K562 (cell line): ENCODE measurements at regions not wholly inside any gene's neighbourhood (a gene's known extent, or its start where the extent isn't known, plus 50 kb on each side); places are given as distances from the start of the nearest gene placed in this dataset.

Source experiments
- ATAC-seq: fragments of 200-7000 bp; cut with Tn5 transposase; 3 replicates; pipeline ENCODE4 v1.9.1; 2020; ENCODE audit warnings: moderate library complexity
- BruUV-seq: library from RNA; stranded (reverse); fragments of 400-500 nt; replicated peaks from 2 replicates; lab custom pipeline; 2021; lab: Mats Ljungman, UMichigan
- CTCF ChIA-PET: fragments of 300-600 bp; formaldehyde crosslinking; extraction: SDS; loops from one replicate; lab custom pipeline; 2021; ENCODE audit warnings: low intra/inter-chr PET ratio; lab: Yijun Ruan, JAX
- POLR2A ChIA-PET: fragments of 300-600, 350-650 bp; sonication (Branson Sonifier 250); formaldehyde crosslinking; extraction: SDS; loops from one replicate; lab custom pipeline; 2021; ENCODE audit warnings: antibody characterized with exemption, inconsistent platforms; lab: Yijun Ruan, JAX
- DNase-seq, 4 experiments: peaks; one replicate each; pipeline versions ENCODE4 v3.0.0 to v3.0.0-alpha.2; 2011 to 2018; ENCODE audit warnings: low spot score in 3 of 4, mixed read lengths in 3 of 4; ENCODE audit errors: extremely low read depth in 1 of 4
- FAIRE-seq: peaks from 2 replicates; lab custom pipeline; 2011; peaks lifted over from hg19 to GRCh38; lab: Jason Lieb, UNC
- H2AFZ ChIP-seq: 2 replicates; pipeline ENCODE4 v1.6.0; 2011; ENCODE audit warnings: low read depth, low read length, control low read depth, inconsistent platforms
- H3K27ac ChIP-seq: fragments of 200-600 bp; 3 replicates; pipeline ENCODE4 v1.8.0; 2011; ENCODE audit warnings: low read depth, mild to moderate bottlenecking, control low read depth, inconsistent platforms, low read length, moderate library complexity, mixed read lengths; ENCODE audit errors: extremely low read depth
- H3K27me3 ChIP-seq, 2 experiments: fragments of 300-600 bp in 1 of 2; 2 replicates in 1 of 2; 3 replicates in 1 of 2; pipeline versions ENCODE4 v1.6.0 to v1.8.0; 2011; ENCODE audit warnings: inconsistent platforms in 2 of 2, low read length in 2 of 2, mild to moderate bottlenecking in 1 of 2, mixed read lengths in 1 of 2, moderate library complexity in 1 of 2; ENCODE audit not compliant: control insufficient read depth in 2 of 2, insufficient read depth in 2 of 2
- H3K36me3 ChIP-seq: fragments of 300-600 bp; 3 replicates; pipeline ENCODE4 v1.8.0; 2011; ENCODE audit warnings: mild to moderate bottlenecking, low read length, inconsistent platforms; ENCODE audit not compliant: control insufficient read depth, insufficient read depth
- H3K4me1 ChIP-seq, 2 experiments: fragments of 200-600 bp in 1 of 2; replicated peaks in 1 of 2; 2 replicates in 1 of 2; 3 replicates in 1 of 2; pipeline versions ENCODE4 v1.5.1 to v1.8.0; 2011; ENCODE audit warnings: inconsistent platforms in 2 of 2, low read length in 2 of 2, mild to moderate bottlenecking in 1 of 2, mixed read lengths in 1 of 2, moderate library complexity in 1 of 2; ENCODE audit not compliant: control insufficient read depth in 2 of 2, insufficient read depth in 2 of 2
- H3K4me2 ChIP-seq: 2 replicates; pipeline ENCODE4 v1.6.1; 2011; ENCODE audit warnings: low read length, control low read depth, inconsistent platforms, mixed read lengths; ENCODE audit not compliant: insufficient read depth
- H3K4me3 ChIP-seq: fragments of 200-600 bp; sonication (generic), shearing (Covaris generic); 2 replicates; pipeline ENCODE4 v1.5.1; 2016; ENCODE audit warnings: control low read depth, inconsistent platforms
- H3K79me2 ChIP-seq: fragments of 200-600 bp; 3 replicates; pipeline ENCODE4 v1.8.0; 2011; ENCODE audit warnings: low read length, inconsistent platforms; ENCODE audit not compliant: control insufficient read depth, insufficient read depth
- H3K9ac ChIP-seq, 2 experiments: 2 replicates each; pipeline versions ENCODE4 v1.6.0 to v1.6.1; 2011; ENCODE audit warnings: low read depth in 2 of 2, low read length in 2 of 2, control low read depth in 1 of 2, inconsistent platforms in 1 of 2, mild to moderate bottlenecking in 1 of 2, mixed read lengths in 1 of 2; ENCODE audit not compliant: insufficient read depth in 1 of 2
- H3K9me1 ChIP-seq: one replicate; pipeline ENCODE4 v1.6.0; 2011; ENCODE audit warnings: inconsistent platforms, mild to moderate bottlenecking, low read length, moderate library complexity; ENCODE audit not compliant: control insufficient read depth, insufficient read depth
- H3K9me3 ChIP-seq: replicated peaks from 2 replicates; pipeline ENCODE4 v1.5.1; 2011; ENCODE audit warnings: low read depth, low read length, inconsistent platforms; ENCODE audit not compliant: control insufficient read depth, insufficient read depth
- H4K20me1 ChIP-seq: replicated peaks from 2 replicates; pipeline ENCODE4 v1.6.1; 2011; ENCODE audit warnings: low read length, inconsistent platforms, mixed read lengths; ENCODE audit not compliant: control insufficient read depth, insufficient read depth
- ARID4B ChIP-seq: sonication (generic); formaldehyde crosslinking; IDR thresholded peaks from 2 replicates; pipeline ENCODE4 v1.8.0; 2022; ENCODE audit warnings: mild to moderate bottlenecking, missing genetic modification reagents
- BRD9 ChIP-seq: fragments of 450-650 bp; IDR thresholded peaks from 2 replicates; pipeline ENCODE4 v1.6.1; 2018; ENCODE audit warnings: low read depth; ENCODE audit not compliant: partially characterized antibody
- CBX8 ChIP-seq: fragments of 200-600 bp; sonication (generic); IDR thresholded peaks from 2 replicates; pipeline ENCODE4 v1.6.1; 2012; ENCODE audit warnings: borderline replicate concordance, mixed run types, low read depth, mild to moderate bottlenecking, moderate library complexity, mixed read lengths, low read length, control low read depth, inconsistent platforms; ENCODE audit not compliant: poor library complexity, severe bottlenecking; ENCODE audit errors: extremely low read depth
- CHD2 ChIP-seq: IDR thresholded peaks from 2 replicates; pipeline ENCODE4 v1.6.1; 2011; ENCODE audit warnings: low read depth, low read length
- EZH2 ChIP-seq: IDR thresholded peaks from 2 replicates; pipeline ENCODE4 v1.6.1; 2012; ENCODE audit warnings: low read depth, mild to moderate bottlenecking, inconsistent platforms, low read length, borderline replicate concordance
- ILK ChIP-seq: fragments of 450-650 bp; IDR thresholded peaks from 2 replicates; pipeline ENCODE4 v1.6.1; 2016; ENCODE audit warnings: missing genetic modification characterization, low read depth, mild to moderate bottlenecking, missing compliant biosample characterization, moderate library complexity, borderline replicate concordance
- MTA3 ChIP-seq: fragments of 450-650 bp; formaldehyde crosslinking; IDR thresholded peaks from 2 replicates; pipeline ENCODE4 v1.6.1; 2017; ENCODE audit warnings: mild to moderate bottlenecking, borderline replicate concordance
- NR3C1 ChIP-seq: sonication (generic); formaldehyde crosslinking; IDR thresholded peaks from 2 replicates; pipeline ENCODE4 v1.8.1; 2022; ENCODE audit warnings: missing genetic modification reagents
- PHF20 ChIP-seq: fragments of 450-650 bp; IDR thresholded peaks from 2 replicates; pipeline ENCODE4 v1.6.1; 2018; ENCODE audit not compliant: partially characterized antibody
- POLR2AphosphoS5 ChIP-seq: IDR thresholded peaks from 2 replicates; pipeline ENCODE4 v1.6.1; 2011; ENCODE audit warnings: mild to moderate bottlenecking, low read depth, low read length, moderate library complexity; ENCODE audit not compliant: control insufficient read depth, insufficient read depth
- POLR2B ChIP-seq: fragments of 450-650 bp; IDR thresholded peaks from 2 replicates; pipeline ENCODE4 v1.6.1; 2018; ENCODE audit warnings: low read depth; ENCODE audit not compliant: partially characterized antibody
- RBBP5 ChIP-seq: fragments of 200-600 bp; sonication (generic); IDR thresholded peaks from 2 replicates; pipeline ENCODE4 v1.6.1; 2012; ENCODE audit warnings: borderline replicate concordance, mild to moderate bottlenecking, low read length, control low read depth, inconsistent platforms; ENCODE audit not compliant: insufficient read depth, poor library complexity, severe bottlenecking
- RBM14 ChIP-seq: fragments of 200-400 bp; formaldehyde crosslinking; IDR thresholded peaks from 2 replicates; pipeline ENCODE4 v1.6.1; 2018; ENCODE audit warnings: low read depth, mild to moderate bottlenecking, low read length, moderate library complexity, borderline replicate concordance; ENCODE audit not compliant: insufficient read depth
- SLC30A9 ChIP-seq: fragments of 250-450 bp; sonication (Bioruptor Pico); IDR thresholded peaks from 2 replicates; pipeline ENCODE4 v1.8.0; 2022; ENCODE audit warnings: mild to moderate bottlenecking, moderate library complexity
- TRIM28 ChIP-seq: fragments of 450-650 bp; IDR thresholded peaks from 2 replicates; pipeline ENCODE4 v1.6.1; 2017
- ZNF668 ChIP-seq: fragments of 250-450 bp; sonication (Bioruptor Pico); IDR thresholded peaks from 2 replicates; pipeline ENCODE4 v1.8.0; 2022; ENCODE audit warnings: mild to moderate bottlenecking, inconsistent platforms
- ZNF76 ChIP-seq: fragments of 250-450 bp; sonication (Bioruptor Pico); IDR thresholded peaks from 2 replicates; pipeline ENCODE4 v1.4.0; 2020; ENCODE audit warnings: mild to moderate bottlenecking, moderate library complexity, borderline replicate concordance
- ZSCAN29 ChIP-seq: fragments of 450-650 bp; IDR thresholded peaks from 2 replicates; pipeline ENCODE4 v1.6.1; 2017
- WGBS: fragments of 100-300 bp; shearing (Covaris generic); methylation state at CpG from one replicate; pipeline ENCODE4 v1.1.6; 2016; ENCODE audit warnings: low coverage, mixed read lengths; ENCODE audit not compliant: insufficient coverage; ENCODE audit errors: missing lambda C conversion rate; 5-methylcytosine and 5-hydroxymethylcytosine counted together
- in situ Hi-C: fragments of 300-500 bp; cut with MboI; formaldehyde crosslinking; loops from 4 replicates; pipeline ENCODE4 v1.15.0; 2018; ENCODE audit warnings: inconsistent platforms, mixed read lengths
- intact Hi-C: fragments of 100-400 bp; cut with micrococcal nuclease; formaldehyde crosslinking; loops from 2 replicates; pipeline ENCODE4 v1.14.2; 2022
- TF ChIP-seq, protein P1 (sequence below): sonication (generic); formaldehyde crosslinking; IDR thresholded peaks from 2 replicates; pipeline ENCODE4 v1.8.1; 2022; ENCODE audit warnings: missing genetic modification reagents

DNA sequence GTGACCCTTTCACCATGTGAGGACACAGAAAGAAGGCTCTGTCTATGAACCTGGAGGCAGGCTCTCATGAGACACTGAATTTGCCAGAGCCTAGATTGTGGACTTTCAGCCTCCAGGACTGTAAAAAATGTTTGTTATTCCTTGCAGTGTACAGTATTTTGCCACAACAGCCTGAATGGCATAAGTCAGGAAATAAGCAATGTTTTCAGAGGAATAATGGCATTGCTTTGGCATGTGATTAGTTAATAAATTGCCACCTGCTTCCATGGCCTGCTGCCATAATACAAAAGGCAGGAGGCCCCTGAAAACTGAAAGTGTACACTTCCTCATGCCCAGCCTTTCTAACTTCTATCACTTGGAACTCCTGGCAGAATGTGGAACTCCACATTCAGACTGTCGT, 408.1 kb downstream of the GADD45G start:
- H3K36me3 ChIP-seq, result no peaks in the 10 kb centered on the region
- intact Hi-C loops, result no loop called here
- peaks cover 2 to 11% of the 10 kb centered on the region in 2 experiments; a peak in 2 of 5 replicates for H3K27me3 ChIP-seq
- no peak overlapping the region for H3K4me2 ChIP-seq
- BruUV-seq, result no TSS peak
- no peaks in the 10 kb centered on the region for H3K79me2 ChIP-seq
- FAIRE-seq (no peak), ATAC-seq (no peak), DNase-seq (no peak)
- no peak overlapping the region for H3K27ac ChIP-seq
- H3K9me3 ChIP-seq, result no peaks in the 10 kb centered on the region
- in situ Hi-C loops, result no loop called here
- no peak overlapping the region for H3K4me3 ChIP-seq
- ChIA-PET POLR2A (no interaction called here), CTCF (no interaction called here)
- no peaks in the 10 kb centered on the region for H3K4me1 ChIP-seq
- WGBS, result 0% methylated on average over 1 of the region's 1 CpG
- no peaks in the 10 kb centered on the region for H3K9me1 ChIP-seq
- no peaks in the 10 kb centered on the region for H4K20me1 ChIP-seq
- no peak overlapping the region for H2AFZ ChIP-seq
- H3K9ac ChIP-seq, result no peak overlapping the region
- TF ChIP-seq ZSCAN29 (no peak), ILK (tag) (no peak), SLC30A9 (CRISPR knock-in tag) (no peak), ZNF668 (no peak), ARID4B (CRISPR knock-in tag) (no peak), RBBP5 (no peak), RBM14 (no peak), ZNF76 (CRISPR knock-in tag) (no peak), POLR2AphosphoS5 (no peak), CHD2 (no peak), CBX8 (no peak), BRD9 (no peak), PHF20 (no peak), EZH2 (no peak), MTA3 (no peak), POLR2B (no peak), NR3C1 (CRISPR knock-in tag) (no peak), TRIM28 (no peak)
- TF ChIP-seq, protein P1, sequence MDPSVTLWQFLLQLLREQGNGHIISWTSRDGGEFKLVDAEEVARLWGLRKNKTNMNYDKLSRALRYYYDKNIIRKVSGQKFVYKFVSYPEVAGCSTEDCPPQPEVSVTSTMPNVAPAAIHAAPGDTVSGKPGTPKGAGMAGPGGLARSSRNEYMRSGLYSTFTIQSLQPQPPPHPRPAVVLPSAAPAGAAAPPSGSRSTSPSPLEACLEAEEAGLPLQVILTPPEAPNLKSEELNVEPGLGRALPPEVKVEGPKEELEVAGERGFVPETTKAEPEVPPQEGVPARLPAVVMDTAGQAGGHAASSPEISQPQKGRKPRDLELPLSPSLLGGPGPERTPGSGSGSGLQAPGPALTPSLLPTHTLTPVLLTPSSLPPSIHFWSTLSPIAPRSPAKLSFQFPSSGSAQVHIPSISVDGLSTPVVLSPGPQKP, result no peak
